ENCODE measurements at regions not wholly inside any gene's neighbourhood (a gene's known extent, or its start where the extent isn't known, plus 50 kb on each side); places are given as distances from the start of the nearest gene placed in this dataset.

GRCh38 chr12:65565601-65566560 lies 258.4 kb upstream of the HMGA2 start (continued):
- TF ChIP-seq ARID1B (IDR thresholded peaks at IDR 0.05), result peak; percentile 60
- peak; percentile 26; the same call in 1 of the 2 replicates for TF ChIP-seq ATF3 (IDR thresholded peaks at IDR 0.05)
- no peak for TF ChIP-seq ATF3 (CRISPR knock-in tag; conservative IDR thresholded peaks at IDR 0.05)
- TF ChIP-seq NCOA1 (IDR thresholded peaks at IDR 0.05; ENCODE audit: low read depth), result 0 out of 2 replicates have a peak, but pooled peaks have one; percentile 20
- no peak for TF ChIP-seq SRSF1 (IDR thresholded peaks at IDR 0.05; ENCODE audit: low read depth, low read length)
- TF ChIP-seq CBFA2T3 (IDR thresholded peaks at IDR 0.05), result peak; percentile 63
- TF ChIP-seq HDAC2 (IDR thresholded peaks at IDR 0.05), result peak; percentile 76
- no peak for TF ChIP-seq CREB3L1 (IDR thresholded peaks at IDR 0.05; ENCODE audit: borderline replicate concordance, low read depth)
- TF ChIP-seq PML (IDR thresholded peaks at IDR 0.05; ENCODE audit: low read length), result no peak
- no peak for TF ChIP-seq SP1 (CRISPR knock-in tag; IDR thresholded peaks at IDR 0.05)
- no peak for TF ChIP-seq ZSCAN29 (IDR thresholded peaks at IDR 0.05)
- TF ChIP-seq CBX8 (IDR thresholded peaks at IDR 0.05; ENCODE audit: borderline replicate concordance, extremely low read depth, low read depth, low read length, poor library complexity, severe bottlenecking), result no peak
- peak; percentile 16 for TF ChIP-seq MEIS2 (IDR thresholded peaks at IDR 0.05; ENCODE audit: partially characterized antibody)
- no peak for TF ChIP-seq ZNF197 (CRISPR knock-in tag; IDR thresholded peaks at IDR 0.05; ENCODE audit: low read depth)
- TF ChIP-seq ZNF408 (CRISPR knock-in tag; IDR thresholded peaks at IDR 0.05; ENCODE audit: low read depth), result no peak
- TF ChIP-seq FOSL1 (tag; conservative IDR thresholded peaks at IDR 0.05), result peak; percentile 88
- TF ChIP-seq FOXK2 (conservative IDR thresholded peaks at IDR 0.05 in 1 of 2, IDR thresholded peaks at IDR 0.05 in 1 of 2; ENCODE audit: low read depth in 2 of 2), result peak; percentile 15 to 38; a peak in 2 of 4 replicates
- peak; percentile 73; the same call in 1 of the 2 replicates for TF ChIP-seq C11orf30 (IDR thresholded peaks at IDR 0.05; ENCODE audit: low read depth)
- TF ChIP-seq ZNF395 (CRISPR knock-in tag; IDR thresholded peaks at IDR 0.05), result 0 out of 2 replicates have a peak, but pooled peaks have one; percentile 48
- TF ChIP-seq NFE2 (IDR thresholded peaks at IDR 0.05; ENCODE audit: low read depth), result peak; percentile 87
- no peak for TF ChIP-seq ID3 (CRISPR knock-in tag; IDR thresholded peaks at IDR 0.05)
- TF ChIP-seq ID3 (tag; IDR thresholded peaks at IDR 0.05), result no peak
- TF ChIP-seq ZNF253 (CRISPR knock-in tag; conservative IDR thresholded peaks at IDR 0.05), result no peak
- peak; percentile 65 for TF ChIP-seq SMAD4 (CRISPR knock-in tag; conservative IDR thresholded peaks at IDR 0.05)
- TF ChIP-seq MCM5 (IDR thresholded peaks at IDR 0.05; ENCODE audit: low read depth), result no peak
- no peak for TF ChIP-seq FOXJ3 (CRISPR knock-in tag; IDR thresholded peaks at IDR 0.05)
